Duodenal mucosa (tissue), 2 donors: ENCODE measurements at regions not wholly inside any gene's neighbourhood (a gene's known extent, or its start where the extent isn't known, plus 50 kb on each side); places are given as distances from the start of the nearest gene placed in this dataset.

Experiments used
- H3K27ac ChIP-seq: one replicate; pipeline ENCODE4 v1.7.0; 2013; ENCODE audit warnings: low read depth, low read length
- H3K27me3 ChIP-seq, 2 donors: one replicate each; pipeline ENCODE4 v1.7.0; 2013; ENCODE audit warnings: low read length in 2 of 2, control low read depth in 1 of 2; ENCODE audit not compliant: insufficient read depth in 2 of 2, control insufficient read depth in 1 of 2
- H3K36me3 ChIP-seq, 2 donors: one replicate each; pipeline ENCODE4 v1.7.0; 2013; ENCODE audit warnings: low read length in 2 of 2, control low read depth in 1 of 2; ENCODE audit not compliant: insufficient read depth in 2 of 2, control insufficient read depth in 1 of 2
- H3K4me1 ChIP-seq, 2 donors: one replicate each; pipeline ENCODE4 v1.7.0; 2013; ENCODE audit warnings: low read length in 2 of 2, control low read depth in 1 of 2; ENCODE audit not compliant: insufficient read depth in 2 of 2, control insufficient read depth in 1 of 2
- H3K4me3 ChIP-seq, 2 donors: one replicate each; pipeline ENCODE4 v1.7.0; 2013; ENCODE audit warnings: low read length in 2 of 2, low read depth in 1 of 2
- H3K9ac ChIP-seq, 2 donors: one replicate each; pipeline ENCODE4 v1.7.0; 2013; ENCODE audit warnings: low read length in 2 of 2, low read depth in 1 of 2
- H3K9me3 ChIP-seq, 2 donors: one replicate each; pipeline ENCODE4 v1.7.0; 2013; ENCODE audit warnings: low read length in 2 of 2, control low read depth in 1 of 2; ENCODE audit not compliant: control insufficient read depth in 1 of 2

GRCh38 chr5:4758550-4758949, 381.6 kb upstream of the ADAMTS16 start:
- Histone ChIP-seq H3K4me3 (no peak overlapping the region), H3K36me3 (no peaks in the 10 kb centered on the region), H3K9ac (no peak overlapping the region), H3K4me1 (no peaks in the 10 kb centered on the region), H3K27me3 (no peaks in the 10 kb centered on the region), H3K27ac (no peak overlapping the region), H3K9me3 (peaks cover 3 to 5% of the 10 kb centered on the region in 2 donors)

GRCh38 chr5:4758996-4759395, 381.1 kb upstream of the ADAMTS16 start:
- H3K27ac ChIP-seq = no peak overlapping the region
- H3K9ac ChIP-seq = no peak overlapping the region
- H3K27me3 ChIP-seq = no peaks in the 10 kb centered on the region
- H3K4me1 ChIP-seq = no peaks in the 10 kb centered on the region
- H3K4me3 ChIP-seq = no peak overlapping the region
- peaks cover 3 to 5% of the 10 kb centered on the region in 2 donors for H3K9me3 ChIP-seq
- no peaks in the 10 kb centered on the region for H3K36me3 ChIP-seq

- Histone ChIP-seq H3K9ac (no peak overlapping the region), H3K9me3 (peaks cover 3 to 9% of the 10 kb centered on the region in 2 donors), H3K36me3 (no peaks in the 10 kb centered on the region), H3K4me3 (no peak overlapping the region), H3K4me1 (no peaks in the 10 kb centered on the region), H3K27me3 (no peaks in the 10 kb centered on the region), H3K27ac (no peak overlapping the region)
Observed at GRCh38 chr5:4762316-4762715, 377.8 kb upstream of the ADAMTS16 start.

GRCh38 chr5:4765411-4765810, 374.7 kb upstream of the ADAMTS16 start:
- Histone ChIP-seq H3K27ac (no peak overlapping the region), H3K9me3 (peaks cover 0 to 6% of the 10 kb centered on the region in 2 donors), H3K4me3 (no peak overlapping the region), H3K4me1 (no peaks in the 10 kb centered on the region), H3K36me3 (no peaks in the 10 kb centered on the region), H3K9ac (no peak overlapping the region), H3K27me3 (no peaks in the 10 kb centered on the region)

GRCh38 chr5:4766101-4766500, 374.0 kb upstream of the ADAMTS16 start:
- Histone ChIP-seq H3K27ac (no peak overlapping the region), H3K36me3 (no peaks in the 10 kb centered on the region), H3K9me3 (peaks cover 0 to 3% of the 10 kb centered on the region in 2 donors), H3K4me3 (no peak overlapping the region), H3K9ac (no peak overlapping the region), H3K4me1 (no peaks in the 10 kb centered on the region), H3K27me3 (no peaks in the 10 kb centered on the region)

GRCh38 chr5:4772591-4772990, 367.5 kb upstream of the ADAMTS16 start:
- Histone ChIP-seq H3K4me1 (no peaks in the 10 kb centered on the region), H3K36me3 (no peaks in the 10 kb centered on the region), H3K9ac (no peak overlapping the region), H3K27ac (no peak overlapping the region), H3K27me3 (no peaks in the 10 kb centered on the region), H3K4me3 (no peak overlapping the region), H3K9me3 (no peaks in the 10 kb centered on the region)

GRCh38 chr5:4773827-4774317, 366.3 kb upstream of the ADAMTS16 start:
- no peaks in the 10 kb centered on the region for H3K27me3 ChIP-seq
- H3K9me3 ChIP-seq = peaks cover 0 to 3% of the 10 kb centered on the region in 2 donors
- no peak overlapping the region for H3K9ac ChIP-seq

GRCh38 chr5:4777435-4777834, 362.7 kb upstream of the ADAMTS16 start:
- Histone ChIP-seq H3K27me3 (no peaks in the 10 kb centered on the region), H3K9ac (no peak overlapping the region), H3K36me3 (no peaks in the 10 kb centered on the region), H3K4me1 (no peaks in the 10 kb centered on the region), H3K4me3 (no peak overlapping the region), H3K9me3 (peaks cover 0 to 6% of the 10 kb centered on the region in 2 donors), H3K27ac (no peak overlapping the region)

More at GRCh38 chr5:4773827-4774317, 366.3 kb upstream of the ADAMTS16 start:
- no peak overlapping the region for H3K4me3 ChIP-seq
- H3K27ac ChIP-seq = no peak overlapping the region
- H3K4me1 ChIP-seq = no peaks in the 10 kb centered on the region
- H3K36me3 ChIP-seq = no peaks in the 10 kb centered on the region

- peaks cover 11 to 21% of the 10 kb centered on the region in 2 donors for H3K9me3 ChIP-seq
- no peak overlapping the region for H3K9ac ChIP-seq
- no peaks in the 10 kb centered on the region for H3K4me1 ChIP-seq
- no peaks in the 10 kb centered on the region for H3K27me3 ChIP-seq
- H3K4me3 ChIP-seq = no peak overlapping the region
- no peaks in the 10 kb centered on the region for H3K36me3 ChIP-seq
- no peak overlapping the region for H3K27ac ChIP-seq
Observed at GRCh38 chr5:4780633-4781032, 359.5 kb upstream of the ADAMTS16 start.

GRCh38 chr5:4781299-4781698, 358.8 kb upstream of the ADAMTS16 start:
- H3K4me1 ChIP-seq = no peaks in the 10 kb centered on the region
- H3K4me3 ChIP-seq = no peak overlapping the region
- no peak overlapping the region for H3K27ac ChIP-seq
- peaks cover 11 to 21% of the 10 kb centered on the region in 2 donors for H3K9me3 ChIP-seq
- H3K27me3 ChIP-seq = no peaks in the 10 kb centered on the region
- no peaks in the 10 kb centered on the region for H3K36me3 ChIP-seq
- no peak overlapping the region for H3K9ac ChIP-seq

- H3K9ac ChIP-seq = no peak overlapping the region
- peaks cover 11 to 15% of the 10 kb centered on the region in 2 donors for H3K9me3 ChIP-seq
- no peaks in the 10 kb centered on the region for H3K27me3 ChIP-seq
- no peaks in the 10 kb centered on the region for H3K4me1 ChIP-seq
- no peak overlapping the region for H3K4me3 ChIP-seq
- H3K27ac ChIP-seq = no peak overlapping the region
- H3K36me3 ChIP-seq = no peaks in the 10 kb centered on the region
Observed at GRCh38 chr5:4785971-4786370, 354.2 kb upstream of the ADAMTS16 start.
